Ovary (tissue), 3 donors: ENCODE measurements at regions not wholly inside any gene's neighbourhood (a gene's known extent, or its start where the extent isn't known, plus 50 kb on each side); places are given as distances from the start of the nearest gene placed in this dataset.

Source experiments
- EP300 ChIP-seq: sonication (generic); formaldehyde crosslinking; IDR thresholded peaks from one replicate; pipeline ENCODE4 v1.6.1; 2017; ENCODE audit warnings: antibody characterized with exemption
- POLR2A ChIP-seq: fragments of 450-650 bp; IDR thresholded peaks from one replicate; pipeline ENCODE4 v1.6.1; 2017; ENCODE audit warnings: antibody characterized with exemption, mild to moderate bottlenecking, moderate library complexity
- TF ChIP-seq, protein P1 (sequence below), 3 donors: fragments of 450-650 bp in 2 of 3; fragments of 200-600 bp in 1 of 3; IDR thresholded peaks; one replicate each; pipeline versions ENCODE4 v1.5.1 to v1.8.0; 2016 to 2022; ENCODE audit warnings: antibody characterized with exemption in 3 of 3, mild to moderate bottlenecking in 1 of 3
- donor health status: DM: no; HTN: no; CAD: no.

DNA sequence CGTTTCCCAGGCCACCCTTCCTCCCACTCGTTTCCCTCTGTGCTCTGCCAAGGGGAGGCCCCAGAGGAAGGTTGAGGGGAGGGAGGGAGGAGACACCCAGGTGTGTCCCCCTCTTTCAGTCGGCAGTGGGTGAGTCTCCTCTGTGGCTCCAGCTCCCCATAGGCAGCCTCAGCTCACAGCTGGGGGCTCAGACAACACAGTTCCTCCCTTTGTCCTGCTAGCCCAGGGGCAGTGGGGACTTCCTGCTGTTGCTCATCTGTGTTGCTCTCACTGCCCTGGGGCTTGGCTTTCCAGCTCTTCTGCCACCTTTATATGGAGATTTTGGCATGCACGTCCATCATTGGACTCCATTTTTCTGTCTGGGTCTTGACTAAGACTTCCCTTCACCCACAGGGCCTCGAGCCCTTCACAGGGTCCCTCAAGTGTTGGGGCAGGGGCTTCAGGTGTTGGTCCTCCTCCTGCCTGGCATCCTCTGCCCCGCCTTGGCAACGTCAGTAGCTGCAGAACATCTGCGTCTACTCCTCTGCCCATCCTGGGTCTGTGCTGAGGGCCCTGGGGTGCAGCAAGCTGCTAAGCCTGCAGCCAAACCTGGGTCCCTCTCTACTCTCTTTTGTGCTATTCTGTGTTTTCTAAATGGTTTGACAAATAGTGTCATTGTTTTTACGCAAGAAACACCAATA is 190.6 kb upstream of the PMEPA1 start:
- TF ChIP-seq, protein P1, sequence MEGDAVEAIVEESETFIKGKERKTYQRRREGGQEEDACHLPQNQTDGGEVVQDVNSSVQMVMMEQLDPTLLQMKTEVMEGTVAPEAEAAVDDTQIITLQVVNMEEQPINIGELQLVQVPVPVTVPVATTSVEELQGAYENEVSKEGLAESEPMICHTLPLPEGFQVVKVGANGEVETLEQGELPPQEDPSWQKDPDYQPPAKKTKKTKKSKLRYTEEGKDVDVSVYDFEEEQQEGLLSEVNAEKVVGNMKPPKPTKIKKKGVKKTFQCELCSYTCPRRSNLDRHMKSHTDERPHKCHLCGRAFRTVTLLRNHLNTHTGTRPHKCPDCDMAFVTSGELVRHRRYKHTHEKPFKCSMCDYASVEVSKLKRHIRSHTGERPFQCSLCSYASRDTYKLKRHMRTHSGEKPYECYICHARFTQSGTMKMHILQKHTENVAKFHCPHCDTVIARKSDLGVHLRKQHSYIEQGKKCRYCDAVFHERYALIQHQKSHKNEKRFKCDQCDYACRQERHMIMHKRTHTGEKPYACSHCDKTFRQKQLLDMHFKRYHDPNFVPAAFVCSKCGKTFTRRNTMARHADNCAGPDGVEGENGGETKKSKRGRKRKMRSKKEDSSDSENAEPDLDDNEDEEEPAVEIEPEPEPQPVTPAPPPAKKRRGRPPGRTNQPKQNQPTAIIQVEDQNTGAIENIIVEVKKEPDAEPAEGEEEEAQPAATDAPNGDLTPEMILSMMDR (IDR thresholded peaks at IDR 0.05), result no peak
- TF ChIP-seq POLR2A (no peak), EP300 (no peak)
